Astrocyte (in vitro differentiated cells and primary cell): ENCODE measurements at regions not wholly inside any gene's neighbourhood (a gene's known extent, or its start where the extent isn't known, plus 50 kb on each side); places are given as distances from the start of the nearest gene placed in this dataset.

Experiments
- EZH2 ChIP-seq: IDR thresholded peaks from 2 replicates; pipeline ENCODE4 v1.6.1; 2012; ENCODE audit warnings: mild to moderate bottlenecking, low read length, inconsistent platforms; ENCODE audit not compliant: insufficient read depth
- TF ChIP-seq, protein P1 (sequence below): IDR thresholded peaks from 2 replicates; pipeline ENCODE4 v1.5.1; 2011; ENCODE audit warnings: low read depth, mild to moderate bottlenecking, inconsistent platforms, low read length, moderate library complexity; ENCODE audit not compliant: insufficient read depth

DNA sequence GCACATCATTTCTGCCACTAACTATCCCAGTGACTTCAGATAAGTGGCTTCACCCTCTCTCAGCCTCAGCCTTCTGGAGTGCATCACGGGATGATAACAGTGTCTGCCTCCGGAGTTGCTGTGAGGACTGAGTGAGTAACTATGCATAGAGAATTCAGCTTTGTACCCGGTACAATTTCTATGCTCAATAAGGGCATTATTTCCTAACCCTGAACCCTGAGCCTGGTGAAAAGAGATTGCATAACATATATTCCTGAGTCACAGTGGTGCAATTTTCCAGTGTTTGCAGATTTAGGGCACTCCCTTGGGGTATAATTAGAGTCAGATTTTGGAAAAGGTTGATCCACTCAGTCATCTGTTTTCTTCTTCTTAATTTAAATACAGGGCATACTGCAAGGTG lies 181.1 kb downstream of the PTPN11 start:
- TF ChIP-seq, protein P1, sequence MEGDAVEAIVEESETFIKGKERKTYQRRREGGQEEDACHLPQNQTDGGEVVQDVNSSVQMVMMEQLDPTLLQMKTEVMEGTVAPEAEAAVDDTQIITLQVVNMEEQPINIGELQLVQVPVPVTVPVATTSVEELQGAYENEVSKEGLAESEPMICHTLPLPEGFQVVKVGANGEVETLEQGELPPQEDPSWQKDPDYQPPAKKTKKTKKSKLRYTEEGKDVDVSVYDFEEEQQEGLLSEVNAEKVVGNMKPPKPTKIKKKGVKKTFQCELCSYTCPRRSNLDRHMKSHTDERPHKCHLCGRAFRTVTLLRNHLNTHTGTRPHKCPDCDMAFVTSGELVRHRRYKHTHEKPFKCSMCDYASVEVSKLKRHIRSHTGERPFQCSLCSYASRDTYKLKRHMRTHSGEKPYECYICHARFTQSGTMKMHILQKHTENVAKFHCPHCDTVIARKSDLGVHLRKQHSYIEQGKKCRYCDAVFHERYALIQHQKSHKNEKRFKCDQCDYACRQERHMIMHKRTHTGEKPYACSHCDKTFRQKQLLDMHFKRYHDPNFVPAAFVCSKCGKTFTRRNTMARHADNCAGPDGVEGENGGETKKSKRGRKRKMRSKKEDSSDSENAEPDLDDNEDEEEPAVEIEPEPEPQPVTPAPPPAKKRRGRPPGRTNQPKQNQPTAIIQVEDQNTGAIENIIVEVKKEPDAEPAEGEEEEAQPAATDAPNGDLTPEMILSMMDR: no peak
- TF ChIP-seq EZH2: no peak
